ENCODE measurements at regions not wholly inside any gene's neighbourhood (a gene's known extent, or its start where the extent isn't known, plus 50 kb on each side); places are given as distances from the start of the nearest gene placed in this dataset.

DNA sequence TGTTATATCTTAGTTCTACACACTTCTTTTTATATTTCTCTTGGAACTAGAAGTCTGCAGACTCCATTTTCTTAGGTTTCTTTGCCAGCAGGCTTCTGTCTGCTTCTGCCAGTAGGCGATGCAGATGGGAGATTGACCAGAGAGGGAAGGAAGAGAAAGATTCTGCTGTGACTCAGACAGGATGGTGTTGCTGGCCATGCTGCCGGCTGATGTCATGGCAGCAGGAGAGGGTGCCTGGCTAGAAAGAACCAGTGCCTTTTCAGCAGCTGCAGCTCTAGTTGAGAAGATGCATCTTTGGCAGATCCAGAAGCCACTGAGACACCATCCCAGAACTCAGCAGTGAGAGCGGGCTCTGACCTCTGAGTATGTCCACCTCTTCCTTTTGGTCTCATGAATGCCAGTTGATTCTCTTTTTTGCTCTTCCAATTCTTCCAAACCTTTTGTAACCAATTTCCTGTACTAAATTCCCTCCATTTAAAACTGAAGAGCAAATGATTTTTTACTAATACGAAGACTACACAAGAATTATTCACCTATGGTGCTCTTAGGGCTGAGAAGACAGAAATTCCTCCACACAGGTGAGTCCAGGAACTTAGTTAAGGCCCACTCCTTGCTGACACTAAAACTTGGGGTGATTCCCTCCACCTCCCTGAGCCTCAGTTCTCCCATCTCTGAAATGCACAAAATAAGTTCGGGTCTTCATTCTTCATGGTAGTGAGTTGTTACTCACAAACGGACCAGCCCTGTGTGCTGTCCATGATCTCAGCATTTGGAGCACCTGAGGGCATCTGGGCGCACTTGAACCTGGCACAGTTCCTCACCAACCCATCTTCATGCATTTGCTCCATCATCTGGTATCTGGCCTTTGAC, 200.7 kb downstream of the MYCN start:
- no peak for DNase-seq

DNA sequence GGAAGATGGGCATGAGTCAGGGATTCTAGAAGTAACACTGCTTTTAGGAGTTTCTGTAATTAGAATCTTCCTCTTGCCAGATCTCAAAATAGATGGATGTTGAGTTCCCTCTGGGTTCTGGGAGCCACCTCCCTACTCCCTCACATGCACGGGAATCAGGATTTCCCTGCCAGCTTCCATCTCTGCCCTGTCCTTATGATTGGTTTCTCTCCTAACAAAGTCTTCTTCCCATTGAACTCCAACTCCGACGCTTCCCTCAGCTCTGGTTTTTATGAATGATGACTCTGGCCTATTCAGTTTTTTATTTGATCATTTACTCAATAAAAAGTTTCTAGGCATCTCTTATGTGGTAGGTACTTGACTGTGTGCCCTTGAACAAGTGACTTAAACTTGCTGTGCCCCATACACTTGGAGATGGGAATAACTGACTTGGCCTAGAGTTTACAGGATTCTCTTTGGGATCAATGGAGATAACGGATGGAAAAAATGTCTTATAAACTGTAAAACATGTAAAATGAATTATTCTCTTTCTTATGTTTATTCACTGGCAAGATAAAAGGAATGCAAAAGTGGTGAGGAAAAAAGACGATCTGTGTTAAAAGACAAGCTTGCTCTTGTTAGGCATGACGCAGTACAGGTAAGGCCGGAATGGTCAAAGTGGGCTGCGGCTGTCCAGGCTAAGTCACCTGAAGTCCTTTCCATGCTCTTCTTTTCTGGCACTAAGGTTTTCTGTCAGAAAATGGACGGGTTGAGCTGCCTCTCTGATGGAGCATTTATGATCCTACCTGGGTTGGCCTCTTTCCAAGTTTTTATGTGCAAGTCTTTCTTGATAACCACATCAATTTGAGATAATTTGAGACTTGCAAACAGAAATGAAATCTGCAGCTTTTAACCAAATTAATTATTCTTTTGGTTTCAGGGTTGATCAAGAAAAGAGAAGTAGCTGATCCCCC, 199.6 kb downstream of the MYCN start:
- no peak for DNase-seq

GRCh38 chr2:16138811-16139662, 198.7 kb downstream of the MYCN start:
- DNase-seq, result no peak

GRCh38 chr2:16137080-16137755, 196.9 kb downstream of the MYCN start:
- DNase-seq, result no peak

GRCh38 chr2:16136461-16137035, 196.2 kb downstream of the MYCN start:
- DNase-seq, result no peak

- no peak for DNase-seq
Observed at GRCh38 chr2:16135913-16136310, 195.6 kb downstream of the MYCN start.

GRCh38 chr2:16135196-16135912, 195.0 kb downstream of the MYCN start:
- DNase-seq, result no peak

- no peak for DNase-seq
Observed at GRCh38 chr2:16134436-16135165, 194.3 kb downstream of the MYCN start.

DNA sequence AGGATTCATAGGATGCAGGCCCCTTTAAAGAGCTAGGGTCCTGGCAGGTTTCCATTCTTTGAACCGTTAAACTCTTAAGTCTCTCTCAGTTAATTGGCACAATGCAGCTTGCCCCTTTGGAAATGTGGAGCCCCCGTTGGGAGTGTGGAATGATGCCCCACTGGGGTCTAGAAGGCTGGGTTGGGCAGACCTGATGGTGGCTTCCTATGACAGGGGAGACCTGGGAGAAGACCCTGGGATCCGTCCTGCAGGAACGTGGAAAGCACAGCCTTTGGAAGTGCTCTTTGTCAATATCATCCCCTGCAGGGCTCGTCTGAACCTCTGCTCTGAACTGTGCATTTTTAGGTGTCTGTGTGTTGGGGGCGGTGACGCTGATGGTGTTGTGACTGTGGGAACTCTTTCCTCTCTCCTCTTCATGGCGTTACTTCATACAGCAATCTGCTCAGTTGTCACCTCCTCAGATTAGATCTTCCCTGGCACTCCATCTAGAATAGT, 190.6 kb downstream of the MYCN start:
- DNase-seq, result no peak

- DNase-seq, result no peak
Observed at GRCh38 chr2:16130541-16130880, 190.2 kb downstream of the MYCN start.

DNA sequence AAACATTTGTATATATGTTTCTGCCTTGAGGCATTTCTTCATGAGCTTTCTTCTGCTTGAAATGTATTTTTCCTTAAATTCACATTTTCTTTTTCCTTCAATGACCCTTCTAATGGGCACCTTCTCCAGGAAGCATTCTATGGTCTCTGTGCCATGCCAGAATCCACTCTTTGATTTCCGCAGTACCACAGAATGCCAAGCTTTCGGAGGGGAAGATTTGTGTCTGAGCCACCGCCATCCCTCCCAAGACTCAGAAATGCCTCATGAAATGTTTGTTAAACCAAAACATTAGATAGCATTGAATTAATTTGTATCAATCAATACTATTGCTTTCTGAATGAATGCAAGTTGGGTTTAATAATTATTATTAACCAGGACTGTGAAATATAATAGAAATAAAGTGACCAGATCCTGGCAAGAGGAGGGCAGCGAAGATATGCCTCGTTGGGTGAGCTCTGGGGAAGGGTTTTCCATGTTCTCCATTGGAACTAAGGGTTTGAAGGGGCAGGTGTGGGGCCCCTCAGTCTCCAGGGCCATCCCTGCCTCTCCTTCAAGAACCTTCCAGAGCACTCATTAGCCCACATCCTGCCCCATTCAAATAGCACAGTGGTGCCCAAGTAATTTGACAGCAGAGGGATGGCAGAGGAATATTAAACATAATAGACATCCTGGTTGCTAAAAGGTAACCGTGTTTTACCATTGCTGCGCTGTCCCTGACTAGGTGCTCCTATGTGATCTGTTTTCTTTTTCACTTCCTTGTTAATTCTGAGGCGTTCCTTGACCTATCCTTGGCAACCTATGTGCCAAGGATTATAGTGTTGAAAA, 189.6 kb downstream of the MYCN start:
- DNase-seq, result no peak

GRCh38 chr2:16128746-16129610, 188.6 kb downstream of the MYCN start:
- no peak for DNase-seq

DNA sequence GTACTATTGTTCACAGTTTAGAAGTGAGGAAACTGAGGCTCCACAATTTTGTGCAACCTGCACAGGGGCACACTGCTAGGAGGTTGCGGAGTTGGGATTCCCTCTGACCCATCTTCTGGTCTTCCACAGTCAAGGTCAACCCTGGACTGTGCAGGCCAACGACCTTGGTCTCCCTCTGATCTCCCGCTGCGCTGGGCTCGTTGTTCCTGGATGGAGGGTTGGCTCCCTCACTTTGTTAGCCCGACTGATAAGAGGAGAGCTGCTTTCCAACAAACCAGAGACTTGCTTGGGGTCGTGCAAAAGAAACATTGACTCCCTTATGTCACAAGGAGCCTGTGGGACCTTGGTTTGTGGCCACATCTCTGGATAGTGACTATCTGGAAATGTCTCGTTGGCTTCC, 187.6 kb downstream of the MYCN start:
- no peak for DNase-seq

GRCh38 chr2:16127276-16127940, 187.1 kb downstream of the MYCN start:
- no peak for DNase-seq

- no peak for DNase-seq
Observed at GRCh38 chr2:16126517-16127275, 186.3 kb downstream of the MYCN start.

DNA sequence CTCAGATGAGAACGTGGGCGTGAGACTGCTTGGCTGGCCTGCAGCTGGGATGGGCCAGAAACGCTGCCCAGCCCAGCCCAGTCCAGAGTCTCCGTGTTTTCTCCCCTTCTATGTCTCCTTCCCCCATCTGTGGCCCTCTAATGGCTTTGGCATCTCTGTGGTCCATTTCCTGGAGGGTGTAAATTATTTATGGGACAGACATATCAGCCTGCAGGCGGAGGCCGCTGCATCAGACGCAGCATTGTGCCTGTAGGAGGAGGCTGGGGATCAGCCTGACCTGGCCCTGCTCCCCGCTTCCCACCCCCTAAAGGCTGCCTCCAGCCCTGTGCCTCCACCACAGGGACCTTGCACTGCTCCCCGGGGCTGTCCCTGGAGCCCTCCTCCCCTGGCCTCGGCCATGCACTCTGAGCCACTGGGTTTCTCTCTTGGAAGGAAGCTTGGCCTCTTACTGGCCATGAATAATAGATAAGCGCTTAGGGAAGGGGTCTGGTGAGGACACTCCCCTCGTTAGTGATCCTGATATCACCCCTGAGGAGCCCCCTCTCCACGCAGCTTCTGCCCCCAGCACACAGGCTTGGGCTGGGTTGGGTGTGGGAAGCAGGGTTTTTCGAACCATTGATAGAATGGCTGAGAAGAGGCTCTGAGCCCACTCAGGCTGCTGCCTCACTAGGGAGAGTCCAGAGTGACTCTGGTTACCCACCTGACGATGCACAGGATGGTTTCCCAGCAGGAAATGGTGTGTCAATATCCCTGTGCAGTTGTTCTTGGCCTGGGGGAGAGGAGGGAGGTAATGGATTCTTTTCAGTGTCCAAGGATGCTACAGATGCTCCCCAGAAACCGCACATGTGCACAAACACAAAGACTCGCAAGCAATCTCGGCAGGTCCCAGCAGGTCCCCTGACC, 185.5 kb downstream of the MYCN start:
- no peak for DNase-seq
